ENCODE measurements at regions not wholly inside any gene's neighbourhood (a gene's known extent, or its start where the extent isn't known, plus 50 kb on each side); places are given as distances from the start of the nearest gene placed in this dataset.

GRCh38 chr13:107322228-107322627 lies 754.3 kb upstream of the ARGLU1 start:
- Histone ChIP-seq H3K9ac (ENCODE audit: low read length in 2 of 2) (no peak overlapping the region), H3K27me3 (ENCODE audit: control insufficient read depth in 1 of 2, insufficient read depth in 2 of 2, low read length in 2 of 2) (no peaks in the 10 kb centered on the region), H3K9me3 (ENCODE audit: control insufficient read depth in 2 of 2, low read length in 2 of 2) (no peaks in the 10 kb centered on the region), H3K27ac (ENCODE audit: low read length) (no peak overlapping the region), H3K4me1 (ENCODE audit: control insufficient read depth, insufficient read depth, low read length) (no peaks in the 10 kb centered on the region), H3K4me3 (ENCODE audit: low read length in 2 of 2) (no peak overlapping the region), H3K36me3 (ENCODE audit: control insufficient read depth in 2 of 2, insufficient read depth in 2 of 2, low read length in 2 of 2) (no peaks in the 10 kb centered on the region)

DNA sequence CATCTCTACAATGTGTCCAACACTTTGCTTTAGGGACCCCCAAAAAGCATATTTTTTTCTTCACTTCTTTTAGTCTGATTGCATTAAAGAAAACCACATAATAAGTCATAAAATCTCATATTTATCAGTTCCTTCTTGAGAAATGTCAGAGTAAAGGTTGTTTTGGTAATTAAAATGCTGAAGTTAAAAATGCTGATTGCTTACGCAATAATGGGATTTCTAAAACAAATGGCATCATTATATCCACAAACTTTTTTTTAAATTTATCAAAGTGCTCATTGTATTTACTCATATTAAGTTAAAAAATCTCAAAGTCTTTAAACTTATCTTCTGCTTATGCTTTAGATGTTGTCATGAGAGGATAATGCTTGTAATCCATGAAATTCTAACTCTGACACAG lies 737.2 kb upstream of the ARGLU1 start:
- H3K4me1 ChIP-seq (ENCODE audit: control insufficient read depth, insufficient read depth, low read length) = no peaks in the 10 kb centered on the region
- no peak overlapping the region for H3K9ac ChIP-seq (ENCODE audit: low read length in 2 of 2)
- no peak overlapping the region for H3K4me3 ChIP-seq (ENCODE audit: low read length in 2 of 2)
- H3K9me3 ChIP-seq (ENCODE audit: control insufficient read depth in 2 of 2, low read length in 2 of 2) = no peaks in the 10 kb centered on the region
- H3K36me3 ChIP-seq (ENCODE audit: control insufficient read depth in 2 of 2, insufficient read depth in 2 of 2, low read length in 2 of 2) = no peaks in the 10 kb centered on the region
- no peak overlapping the region for H3K27ac ChIP-seq (ENCODE audit: low read length)
- no peaks in the 10 kb centered on the region for H3K27me3 ChIP-seq (ENCODE audit: control insufficient read depth in 1 of 2, insufficient read depth in 2 of 2, low read length in 2 of 2)

GRCh38 chr13:107301724-107302374 lies 733.9 kb upstream of the ARGLU1 start:
- Histone ChIP-seq H3K27ac (ENCODE audit: low read length) (no peak overlapping the region), H3K4me3 (ENCODE audit: low read length in 2 of 2) (no peak overlapping the region), H3K9me3 (ENCODE audit: control insufficient read depth in 2 of 2, low read length in 2 of 2) (no peaks in the 10 kb centered on the region), H3K36me3 (ENCODE audit: control insufficient read depth in 2 of 2, insufficient read depth in 2 of 2, low read length in 2 of 2) (no peaks in the 10 kb centered on the region), H3K4me1 (ENCODE audit: control insufficient read depth, insufficient read depth, low read length) (no peaks in the 10 kb centered on the region), H3K27me3 (ENCODE audit: control insufficient read depth in 1 of 2, insufficient read depth in 2 of 2, low read length in 2 of 2) (no peaks in the 10 kb centered on the region), H3K9ac (ENCODE audit: low read length in 2 of 2) (no peak overlapping the region)

GRCh38 chr13:107299717-107300116 lies 731.8 kb upstream of the ARGLU1 start:
- Histone ChIP-seq H3K27ac (ENCODE audit: low read length) (no peak overlapping the region), H3K27me3 (ENCODE audit: control insufficient read depth in 1 of 2, insufficient read depth in 2 of 2, low read length in 2 of 2) (no peaks in the 10 kb centered on the region), H3K9me3 (ENCODE audit: control insufficient read depth in 2 of 2, low read length in 2 of 2) (peaks cover 0 to 3% of the 10 kb centered on the region in 2 donors), H3K4me3 (ENCODE audit: low read length in 2 of 2) (no peak overlapping the region), H3K9ac (ENCODE audit: low read length in 2 of 2) (no peak overlapping the region), H3K36me3 (ENCODE audit: control insufficient read depth in 2 of 2, insufficient read depth in 2 of 2, low read length in 2 of 2) (no peaks in the 10 kb centered on the region), H3K4me1 (ENCODE audit: control insufficient read depth, insufficient read depth, low read length) (no peaks in the 10 kb centered on the region)

DNA sequence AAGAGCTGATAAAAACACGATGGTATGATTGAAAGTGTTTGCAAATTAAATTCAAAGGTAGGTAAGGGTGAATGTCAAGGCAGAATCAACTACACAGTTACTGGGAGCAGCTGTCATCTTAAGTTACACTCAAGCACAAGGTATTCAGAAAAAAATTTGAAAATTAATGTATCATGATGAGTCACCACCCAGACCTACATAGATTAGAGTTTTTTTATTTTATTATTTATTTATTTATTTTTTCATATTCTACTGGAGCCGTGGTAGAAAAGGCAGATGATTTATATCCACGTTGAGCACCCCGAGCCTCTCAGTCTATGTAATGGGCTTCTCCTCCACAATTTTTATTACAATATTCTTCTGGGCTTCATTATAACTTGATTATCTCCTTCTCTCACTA lies 728.9 kb upstream of the ARGLU1 start:
- Histone ChIP-seq H3K4me1 (ENCODE audit: control insufficient read depth, insufficient read depth, low read length) (no peaks in the 10 kb centered on the region), H3K4me3 (ENCODE audit: low read length in 2 of 2) (no peak overlapping the region), H3K27ac (ENCODE audit: low read length) (no peak overlapping the region), H3K27me3 (ENCODE audit: control insufficient read depth in 1 of 2, insufficient read depth in 2 of 2, low read length in 2 of 2) (no peaks in the 10 kb centered on the region), H3K9me3 (ENCODE audit: control insufficient read depth in 2 of 2, low read length in 2 of 2) (peaks cover 0 to 3% of the 10 kb centered on the region in 2 donors), H3K9ac (ENCODE audit: low read length in 2 of 2) (no peak overlapping the region), H3K36me3 (ENCODE audit: control insufficient read depth in 2 of 2, insufficient read depth in 2 of 2, low read length in 2 of 2) (no peaks in the 10 kb centered on the region)

DNA sequence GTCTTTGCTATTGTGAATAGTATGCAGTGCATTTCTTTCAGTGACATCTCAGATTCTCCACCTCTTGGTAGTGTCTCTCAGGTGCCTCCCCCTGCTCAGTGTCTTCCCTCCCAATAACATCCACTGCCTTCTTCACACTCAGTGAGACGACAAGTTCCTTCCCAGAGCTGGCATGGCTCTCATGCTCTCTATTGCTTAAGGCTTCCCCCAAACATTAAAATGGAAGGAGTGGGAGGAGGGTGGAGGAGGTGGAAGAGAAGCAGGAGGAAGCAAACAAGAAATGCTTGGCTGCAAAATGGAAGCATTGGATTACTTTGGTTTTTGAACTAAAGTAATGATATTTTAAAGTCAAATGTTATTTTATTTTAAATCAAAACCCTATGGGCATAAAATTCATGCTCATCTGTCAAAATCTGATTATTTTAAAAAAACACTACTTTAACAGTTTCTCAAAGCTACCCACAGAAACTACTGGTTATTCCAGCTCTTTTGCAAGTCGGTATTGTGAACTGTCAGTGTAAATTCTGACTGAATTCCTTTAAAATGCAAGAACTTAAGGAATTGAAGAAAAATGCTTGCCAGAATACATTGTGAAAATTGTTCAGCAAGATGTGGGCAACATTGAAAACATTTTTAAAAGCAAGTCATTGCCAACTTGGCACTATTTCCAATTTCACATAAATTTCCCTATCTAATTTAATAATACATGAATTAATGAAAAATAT lies 727.6 kb upstream of the ARGLU1 start:
- Histone ChIP-seq H3K36me3 (ENCODE audit: control insufficient read depth in 2 of 2, insufficient read depth in 2 of 2, low read length in 2 of 2) (no peaks in the 10 kb centered on the region), H3K9ac (ENCODE audit: low read length in 2 of 2) (no peak overlapping the region), H3K27me3 (ENCODE audit: control insufficient read depth in 1 of 2, insufficient read depth in 2 of 2, low read length in 2 of 2) (no peaks in the 10 kb centered on the region), H3K27ac (ENCODE audit: low read length) (no peak overlapping the region), H3K4me3 (ENCODE audit: low read length in 2 of 2) (no peak overlapping the region), H3K9me3 (ENCODE audit: control insufficient read depth in 2 of 2, low read length in 2 of 2) (peaks cover 0 to 3% of the 10 kb centered on the region in 2 donors), H3K4me1 (ENCODE audit: control insufficient read depth, insufficient read depth, low read length) (no peaks in the 10 kb centered on the region)

- Histone ChIP-seq H3K4me1 (ENCODE audit: control insufficient read depth, insufficient read depth, low read length) (no peaks in the 10 kb centered on the region), H3K4me3 (ENCODE audit: low read length in 2 of 2) (no peak overlapping the region), H3K27me3 (ENCODE audit: control insufficient read depth in 1 of 2, insufficient read depth in 2 of 2, low read length in 2 of 2) (no peaks in the 10 kb centered on the region), H3K36me3 (ENCODE audit: control insufficient read depth in 2 of 2, insufficient read depth in 2 of 2, low read length in 2 of 2) (no peaks in the 10 kb centered on the region), H3K27ac (ENCODE audit: low read length) (no peak overlapping the region), H3K9me3 (ENCODE audit: control insufficient read depth in 2 of 2, low read length in 2 of 2) (peaks cover 0 to 3% of the 10 kb centered on the region in 2 donors), H3K9ac (ENCODE audit: low read length in 2 of 2) (no peak overlapping the region)
These were observed 726.0 kb upstream of the ARGLU1 start for GRCh38 chr13:107293924-107294323.

GRCh38 chr13:107291875-107292274 lies 723.9 kb upstream of the ARGLU1 start:
- Histone ChIP-seq H3K36me3 (ENCODE audit: control insufficient read depth in 2 of 2, insufficient read depth in 2 of 2, low read length in 2 of 2) (no peaks in the 10 kb centered on the region), H3K27ac (ENCODE audit: low read length) (no peak overlapping the region), H3K4me1 (ENCODE audit: control insufficient read depth, insufficient read depth, low read length) (no peaks in the 10 kb centered on the region), H3K4me3 (ENCODE audit: low read length in 2 of 2) (no peak overlapping the region), H3K27me3 (ENCODE audit: control insufficient read depth in 1 of 2, insufficient read depth in 2 of 2, low read length in 2 of 2) (no peaks in the 10 kb centered on the region), H3K9ac (ENCODE audit: low read length in 2 of 2) (no peak overlapping the region), H3K9me3 (ENCODE audit: control insufficient read depth in 2 of 2, low read length in 2 of 2) (peaks cover 0 to 3% of the 10 kb centered on the region in 2 donors)

GRCh38 chr13:107289540-107289939 lies 721.6 kb upstream of the ARGLU1 start:
- Histone ChIP-seq H3K9ac (ENCODE audit: low read length in 2 of 2) (no peak overlapping the region), H3K27ac (ENCODE audit: low read length) (no peak overlapping the region), H3K9me3 (ENCODE audit: control insufficient read depth in 2 of 2, low read length in 2 of 2) (no peaks in the 10 kb centered on the region), H3K4me1 (ENCODE audit: control insufficient read depth, insufficient read depth, low read length) (no peaks in the 10 kb centered on the region), H3K4me3 (ENCODE audit: low read length in 2 of 2) (no peak overlapping the region), H3K36me3 (ENCODE audit: control insufficient read depth in 2 of 2, insufficient read depth in 2 of 2, low read length in 2 of 2) (no peaks in the 10 kb centered on the region), H3K27me3 (ENCODE audit: control insufficient read depth in 1 of 2, insufficient read depth in 2 of 2, low read length in 2 of 2) (no peaks in the 10 kb centered on the region)

- Histone ChIP-seq H3K27me3 (ENCODE audit: control insufficient read depth in 1 of 2, insufficient read depth in 2 of 2, low read length in 2 of 2) (no peaks in the 10 kb centered on the region), H3K9ac (ENCODE audit: low read length in 2 of 2) (no peak overlapping the region), H3K4me1 (ENCODE audit: control insufficient read depth, insufficient read depth, low read length) (no peaks in the 10 kb centered on the region), H3K4me3 (ENCODE audit: low read length in 2 of 2) (no peak overlapping the region), H3K27ac (ENCODE audit: low read length) (no peak overlapping the region), H3K9me3 (ENCODE audit: control insufficient read depth in 2 of 2, low read length in 2 of 2) (no peaks in the 10 kb centered on the region), H3K36me3 (ENCODE audit: control insufficient read depth in 2 of 2, insufficient read depth in 2 of 2, low read length in 2 of 2) (no peaks in the 10 kb centered on the region)
These were observed 716.2 kb upstream of the ARGLU1 start for GRCh38 chr13:107284173-107284572.

DNA sequence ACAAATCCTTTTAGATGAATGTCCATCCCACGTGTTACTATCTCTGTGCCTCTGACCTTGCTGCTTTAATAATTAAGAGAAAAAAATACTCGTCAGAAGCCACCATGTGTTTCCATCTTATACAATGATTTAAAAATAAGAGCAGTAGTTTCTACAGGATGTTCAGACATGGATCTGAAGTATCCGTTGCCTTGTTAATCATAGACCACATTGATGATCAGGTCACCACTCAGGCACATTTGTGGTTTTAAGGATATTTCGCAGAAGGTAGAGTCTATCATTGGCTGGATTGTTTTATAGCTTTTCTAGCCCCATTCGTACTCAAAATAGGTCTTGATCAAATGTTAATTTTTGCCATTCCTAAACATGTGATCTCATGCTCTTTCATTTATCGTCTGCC lies 710.0 kb upstream of the ARGLU1 start:
- H3K9ac ChIP-seq (ENCODE audit: low read length in 2 of 2) = no peak overlapping the region
- H3K27ac ChIP-seq (ENCODE audit: low read length) = no peak overlapping the region

More for the DNA sequence above, 710.0 kb upstream of the ARGLU1 start:
- H3K4me3 ChIP-seq (ENCODE audit: low read length in 2 of 2) = no peak overlapping the region
- no peaks in the 10 kb centered on the region for H3K4me1 ChIP-seq (ENCODE audit: control insufficient read depth, insufficient read depth, low read length)
- H3K9me3 ChIP-seq (ENCODE audit: control insufficient read depth in 2 of 2, low read length in 2 of 2) = no peaks in the 10 kb centered on the region
- H3K36me3 ChIP-seq (ENCODE audit: control insufficient read depth in 2 of 2, insufficient read depth in 2 of 2, low read length in 2 of 2) = no peaks in the 10 kb centered on the region
- no peaks in the 10 kb centered on the region for H3K27me3 ChIP-seq (ENCODE audit: control insufficient read depth in 1 of 2, insufficient read depth in 2 of 2, low read length in 2 of 2)
